GM12878 (cell line): ENCODE measurements at regions not wholly inside any gene's neighbourhood (a gene's known extent, or its start where the extent isn't known, plus 50 kb on each side); places are given as distances from the start of the nearest gene placed in this dataset.

Experiments
- ATAC-seq: fragments of 200-7000 bp; cut with Tn5 transposase; 3 replicates; pipeline ENCODE4 v1.9.1; 2020; ENCODE audit warnings: mild to moderate bottlenecking, moderate library complexity
- BruUV-seq: library from RNA; stranded (reverse); fragments of 400-500 nt; replicated peaks from 2 replicates; lab custom pipeline; 2021; lab: Mats Ljungman, UMichigan
- CTCF ChIA-PET: fragments of 300-600 bp; sonication (Branson Sonifier 250); formaldehyde crosslinking; extraction: SDS; loops from one replicate; lab custom pipeline; 2021; ENCODE audit warnings: inconsistent platforms; lab: Yijun Ruan, JAX
- POLR2A ChIA-PET: fragments of 350-600 bp; formaldehyde crosslinking; extraction: SDS; loops from one replicate; lab custom pipeline; 2021; ENCODE audit warnings: inconsistent platforms; lab: Charles Lee
- RAD21 ChIA-PET: fragments of 300-600 bp; sonication (Branson Sonifier 250); formaldehyde crosslinking; loops from one replicate; lab custom pipeline; 2023; ENCODE audit warnings: antibody characterized with exemption; ENCODE audit not compliant: unreplicated experiment; lab: Charles Lee
- SMC1A ChIA-PET: fragments of 300-600 bp; sonication (Branson Sonifier 250); formaldehyde crosslinking; loops from one replicate; lab custom pipeline; 2023; ENCODE audit not compliant: unreplicated experiment, uncharacterized antibody; lab: Charles Lee
- DNase-seq: peaks from one replicate; pipeline ENCODE4 v3.0.0-alpha.2; 2011; ENCODE audit warnings: low read depth, low spot score
- FAIRE-seq: peaks from 3 replicates; lab custom pipeline; 2011; peaks lifted over from hg19 to GRCh38; lab: Jason Lieb, UNC
- H2AFZ ChIP-seq: 2 replicates; pipeline ENCODE4 v1.6.0; 2011; ENCODE audit warnings: low read depth, low read length, control low read depth; ENCODE audit not compliant: control insufficient read depth
- H3K27ac ChIP-seq: 2 replicates; pipeline ENCODE4 v1.5.1; 2011; ENCODE audit warnings: control low read depth; ENCODE audit not compliant: control insufficient read depth, insufficient read depth
- H3K27me3 ChIP-seq, 2 experiments: replicated peaks in 1 of 2; 2 replicates each; pipeline versions ENCODE4 v1.6.0 to v1.6.1; 2011; ENCODE audit warnings: low read length in 1 of 2; ENCODE audit not compliant: control insufficient read depth in 2 of 2, insufficient read depth in 2 of 2
- H3K36me3 ChIP-seq, 2 experiments: 2 replicates each; pipeline ENCODE4 v1.5.1; 2011; ENCODE audit warnings: low read length in 1 of 2; ENCODE audit not compliant: control insufficient read depth in 2 of 2, insufficient read depth in 2 of 2
- H3K4me1 ChIP-seq: 2 replicates; pipeline ENCODE4 v1.6.1; 2011; ENCODE audit warnings: mild to moderate bottlenecking, low read length, moderate library complexity, mixed read lengths; ENCODE audit not compliant: control insufficient read depth, insufficient read depth
- H3K4me2 ChIP-seq: 2 replicates; pipeline ENCODE4 v1.6.0; 2011; ENCODE audit warnings: control low read depth; ENCODE audit not compliant: control insufficient read depth, insufficient read depth
- H3K4me3 ChIP-seq: fragments of 200-600 bp; sonication (generic); 2 replicates; pipeline ENCODE4 v1.5.1; 2016
- H3K79me2 ChIP-seq: 2 replicates; pipeline ENCODE4 v1.6.0; 2011; ENCODE audit warnings: low read length; ENCODE audit not compliant: control insufficient read depth, insufficient read depth
- H3K9ac ChIP-seq: 2 replicates; pipeline ENCODE4 v1.8.0; 2011; ENCODE audit warnings: low read length, control low read depth, mixed read lengths; ENCODE audit not compliant: control insufficient read depth, insufficient read depth
- H3K9me3 ChIP-seq: replicated peaks from 3 replicates; pipeline ENCODE4 v1.5.1; 2011; ENCODE audit warnings: mild to moderate bottlenecking, low read length; ENCODE audit not compliant: control insufficient read depth, insufficient read depth
- H4K20me1 ChIP-seq: 2 replicates; pipeline ENCODE4 v1.6.0; 2011; ENCODE audit not compliant: control insufficient read depth, insufficient read depth
- IKZF2 ChIP-seq, 2 experiments: fragments of 450-650 bp; IDR thresholded peaks; 2 replicates each; pipeline ENCODE4 v1.6.1; 2017; ENCODE audit warnings: mild to moderate bottlenecking in 2 of 2, moderate library complexity in 2 of 2
- NFYA ChIP-seq: IDR thresholded peaks from 2 replicates; pipeline ENCODE4 v1.6.1; 2011; ENCODE audit warnings: low read depth, mild to moderate bottlenecking, low read length, improper control_type of control experiment, borderline replicate concordance
- RBBP5 ChIP-seq: fragments of 200-600 bp; sonication (generic); conservative IDR thresholded peaks from 2 replicates; pipeline ENCODE4 v1.6.1; 2016
- YBX1 ChIP-seq: fragments of 450-650 bp; IDR thresholded peaks from 2 replicates; pipeline ENCODE4 v1.6.1; 2016; ENCODE audit warnings: antibody characterized with exemption
- WGBS: methylation state at CpG from one replicate; pipeline ENCODE4 v1.1.6; 2016; ENCODE audit warnings: low lambda C conversion rate; ENCODE audit not compliant: insufficient replicate concordance, insufficient coverage; ENCODE audit errors: missing lambda C conversion rate; 5-methylcytosine and 5-hydroxymethylcytosine counted together
- in situ Hi-C: fragments of 300-500 bp; cut with MboI; formaldehyde crosslinking; loops from 9 replicates; pipeline ENCODE4 v1.14.3; 2018; ENCODE audit warnings: mixed read lengths
- intact Hi-C: fragments of 100-400 bp; cut with micrococcal nuclease; formaldehyde crosslinking; loops from one replicate; pipeline ENCODE4 v1.14.2; 2022; ENCODE audit not compliant: unreplicated experiment
- TF ChIP-seq, protein P1 (sequence below): fragments of 450-650 bp; IDR thresholded peaks from 2 replicates; pipeline ENCODE4 v1.6.1; 2017; ENCODE audit warnings: borderline replicate concordance
- TF ChIP-seq, protein P2 (sequence below): IDR thresholded peaks from 2 replicates; pipeline ENCODE4 v1.6.1; 2012; ENCODE audit warnings: low read depth, low read length, improper control_type of control experiment
- TF ChIP-seq, protein P3 (sequence below): IDR thresholded peaks from 2 replicates; pipeline ENCODE4 v1.6.1; 2011; ENCODE audit warnings: borderline replicate concordance, low read depth, mild to moderate bottlenecking, moderate library complexity, mixed read lengths, low read length; ENCODE audit not compliant: insufficient read depth; ENCODE audit errors: extremely low read length

DNA sequence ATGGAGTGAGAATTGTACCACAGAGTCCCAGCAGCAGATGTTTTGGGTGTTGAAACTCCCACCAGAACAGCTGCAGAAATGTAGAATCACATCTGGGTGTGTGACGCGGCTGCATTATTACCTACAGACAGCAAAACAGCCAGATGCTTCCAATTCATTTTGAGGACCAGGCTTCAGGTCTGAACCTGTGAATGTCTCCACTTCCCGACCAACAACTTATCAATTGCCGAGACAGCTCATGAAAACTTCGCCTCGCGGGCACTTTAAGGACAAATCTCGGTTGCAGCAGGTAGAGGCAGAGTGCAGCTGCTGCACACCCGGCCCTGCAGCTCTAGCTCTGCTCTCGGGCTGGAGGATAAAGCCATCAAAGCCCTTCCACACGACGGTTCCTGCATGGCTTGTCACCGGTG lies 202.0 kb downstream of the HRH4 start:
- Histone ChIP-seq H3K27ac (no peak overlapping the region), H3K4me2 (no peak overlapping the region), H3K27me3 (0 out of 4 replicates have a peak, but pooled peaks cover 0 to 3% of the 10 kb centered on the region in 2 experiments), H2AFZ (no peak overlapping the region), H3K4me1 (no peaks in the 10 kb centered on the region; the same call in 1 of the 2 replicates), H3K79me2 (no peaks in the 10 kb centered on the region), H3K36me3 (no peaks in the 10 kb centered on the region), H3K9ac (no peak overlapping the region), H3K4me3 (no peak overlapping the region), H4K20me1 (no peaks in the 10 kb centered on the region), H3K9me3 (no peaks in the 10 kb centered on the region)
- ChIA-PET POLR2A (no interaction called here), SMC1A (no interaction called here), RAD21 (no interaction called here), CTCF (no interaction called here)
- intact Hi-C loops (no loop called here), in situ Hi-C loops (no loop called here)
- 52% methylated on average over 13 of the region's 13 CpGs for WGBS
- TF ChIP-seq, protein P1, sequence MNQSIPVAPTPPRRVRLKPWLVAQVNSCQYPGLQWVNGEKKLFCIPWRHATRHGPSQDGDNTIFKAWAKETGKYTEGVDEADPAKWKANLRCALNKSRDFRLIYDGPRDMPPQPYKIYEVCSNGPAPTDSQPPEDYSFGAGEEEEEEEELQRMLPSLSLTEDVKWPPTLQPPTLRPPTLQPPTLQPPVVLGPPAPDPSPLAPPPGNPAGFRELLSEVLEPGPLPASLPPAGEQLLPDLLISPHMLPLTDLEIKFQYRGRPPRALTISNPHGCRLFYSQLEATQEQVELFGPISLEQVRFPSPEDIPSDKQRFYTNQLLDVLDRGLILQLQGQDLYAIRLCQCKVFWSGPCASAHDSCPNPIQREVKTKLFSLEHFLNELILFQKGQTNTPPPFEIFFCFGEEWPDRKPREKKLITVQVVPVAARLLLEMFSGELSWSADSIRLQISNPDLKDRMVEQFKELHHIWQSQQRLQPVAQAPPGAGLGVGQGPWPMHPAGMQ: no peak
- TF ChIP-seq, protein P2, sequence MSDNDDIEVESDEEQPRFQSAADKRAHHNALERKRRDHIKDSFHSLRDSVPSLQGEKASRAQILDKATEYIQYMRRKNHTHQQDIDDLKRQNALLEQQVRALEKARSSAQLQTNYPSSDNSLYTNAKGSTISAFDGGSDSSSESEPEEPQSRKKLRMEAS: no peak
- TF ChIP-seq YBX1 (no peak), NFYA (no peak), RBBP5 (no peak), IKZF2 (IDR thresholded peaks at IDR 0.05) (no peak)
- TF ChIP-seq, protein P3, sequence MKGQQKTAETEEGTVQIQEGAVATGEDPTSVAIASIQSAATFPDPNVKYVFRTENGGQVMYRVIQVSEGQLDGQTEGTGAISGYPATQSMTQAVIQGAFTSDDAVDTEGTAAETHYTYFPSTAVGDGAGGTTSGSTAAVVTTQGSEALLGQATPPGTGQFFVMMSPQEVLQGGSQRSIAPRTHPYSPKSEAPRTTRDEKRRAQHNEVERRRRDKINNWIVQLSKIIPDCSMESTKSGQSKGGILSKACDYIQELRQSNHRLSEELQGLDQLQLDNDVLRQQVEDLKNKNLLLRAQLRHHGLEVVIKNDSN: no peak
- no peak for DNase-seq
- no peak for ATAC-seq
- no TSS peak for BruUV-seq
- FAIRE-seq: no peak
